Stimulated activated CD4-positive, alpha-beta T cell treated with anti-CD3 and anti-CD28 coated beads, Interleukin-12 subunit alpha, Interleukin-12 subunit beta, amount 100 ng/mL, for 4 hours (primary cell): ENCODE measurements at regions not wholly inside any gene's neighbourhood (a gene's known extent, or its start where the extent isn't known, plus 50 kb on each side); places are given as distances from the start of the nearest gene placed in this dataset.

Source experiments
- DNase-seq: peaks from one replicate; pipeline ENCODE4 v3.0.0-alpha.2; 2020

- DNase-seq = no peak
Observed at GRCh38 chr2:103960129-103960513, 893.8 kb upstream of the POU3F3 start.

- DNase-seq = no peak
Observed at GRCh38 chr2:103960951-103961350, 893.0 kb upstream of the POU3F3 start.

- no peak for DNase-seq
Observed at GRCh38 chr2:103961862-103962261, 892.1 kb upstream of the POU3F3 start.

- no peak for DNase-seq
Observed at GRCh38 chr2:103962670-103963069, 891.2 kb upstream of the POU3F3 start.

- DNase-seq = no peak
Observed at GRCh38 chr2:103963146-103963725, 890.7 kb upstream of the POU3F3 start.

GRCh38 chr2:103977241-103977640 lies 876.7 kb upstream of the POU3F3 start:
- DNase-seq = no peak

GRCh38 chr2:103977668-103978067 lies 876.2 kb upstream of the POU3F3 start:
- DNase-seq = no peak

GRCh38 chr2:103980401-103980800 lies 873.5 kb upstream of the POU3F3 start:
- no peak for DNase-seq

- DNase-seq = no peak
Observed at GRCh38 chr2:103982691-103983090, 871.2 kb upstream of the POU3F3 start.

- no peak for DNase-seq
Observed at GRCh38 chr2:103986001-103986400, 867.9 kb upstream of the POU3F3 start.

- DNase-seq = no peak
Observed at GRCh38 chr2:103991591-103991990, 862.3 kb upstream of the POU3F3 start.

GRCh38 chr2:104004821-104005220 lies 849.1 kb upstream of the POU3F3 start:
- no peak for DNase-seq

GRCh38 chr2:104016801-104017200 lies 837.1 kb upstream of the POU3F3 start:
- DNase-seq = no peak

GRCh38 chr2:104023306-104023705 lies 830.6 kb upstream of the POU3F3 start:
- DNase-seq = no peak

- no peak for DNase-seq
Observed at GRCh38 chr2:104023765-104024164, 830.1 kb upstream of the POU3F3 start.

- DNase-seq = no peak
Observed at GRCh38 chr2:104025295-104025694, 828.6 kb upstream of the POU3F3 start.

GRCh38 chr2:104026725-104027124 lies 827.2 kb upstream of the POU3F3 start:
- DNase-seq = no peak

- DNase-seq = no peak
Observed at GRCh38 chr2:104027321-104027720, 826.6 kb upstream of the POU3F3 start.

- no peak for DNase-seq
Observed at GRCh38 chr2:104028061-104028460, 825.9 kb upstream of the POU3F3 start.

GRCh38 chr2:104033399-104033798 lies 820.5 kb upstream of the POU3F3 start:
- DNase-seq = no peak

- DNase-seq = no peak
Observed at GRCh38 chr2:104040771-104041170, 813.1 kb upstream of the POU3F3 start.

- DNase-seq = no peak
Observed at GRCh38 chr2:104041351-104041750, 812.6 kb upstream of the POU3F3 start.

- no peak for DNase-seq
Observed at GRCh38 chr2:104043864-104044263, 810.1 kb upstream of the POU3F3 start.

- no peak for DNase-seq
Observed at GRCh38 chr2:104045071-104045470, 808.8 kb upstream of the POU3F3 start.

- no peak for DNase-seq
Observed at GRCh38 chr2:104046466-104046865, 807.4 kb upstream of the POU3F3 start.

- DNase-seq = no peak
Observed at GRCh38 chr2:104047516-104047915, 806.4 kb upstream of the POU3F3 start.
